ENCODE measurements at regions not wholly inside any gene's neighbourhood (a gene's known extent, or its start where the extent isn't known, plus 50 kb on each side); places are given as distances from the start of the nearest gene placed in this dataset.

GRCh38 chr13:107865643-107866031 is 349.7 kb downstream of the LIG4 start:
- FAIRE-seq (no peak), DNase-seq (ENCODE audit: low spot score) (peak; percentile 4)

- DNase-seq (ENCODE audit: low spot score) (no peak), FAIRE-seq (no peak)
These were observed 350.1 kb downstream of the LIG4 start for GRCh38 chr13:107865318-107865575.

GRCh38 chr13:107864543-107865317 is 350.6 kb downstream of the LIG4 start:
- no peak for FAIRE-seq
- peak; percentile 38 for DNase-seq (ENCODE audit: low spot score)

DNA sequence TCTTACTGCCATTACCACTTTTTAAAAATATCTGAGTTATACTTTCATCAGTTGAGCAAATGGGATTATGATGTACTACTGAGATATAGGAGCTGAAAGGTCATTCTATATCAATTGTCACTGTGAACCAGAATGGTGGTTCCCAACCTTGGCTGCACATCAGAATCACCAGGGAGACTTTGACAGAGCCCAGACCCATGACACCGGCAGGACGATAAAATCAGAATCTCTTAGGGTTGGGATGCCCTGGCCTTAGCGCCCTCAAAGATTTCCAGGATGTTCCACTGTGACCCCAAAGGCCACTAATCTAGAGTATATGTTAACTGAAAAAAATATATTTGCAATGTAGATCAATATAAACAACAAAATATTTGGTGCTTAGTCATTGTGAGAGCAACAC is 355.1 kb downstream of the LIG4 start:
- FAIRE-seq: no peak
- DNase-seq (ENCODE audit: low spot score): no peak

DNA sequence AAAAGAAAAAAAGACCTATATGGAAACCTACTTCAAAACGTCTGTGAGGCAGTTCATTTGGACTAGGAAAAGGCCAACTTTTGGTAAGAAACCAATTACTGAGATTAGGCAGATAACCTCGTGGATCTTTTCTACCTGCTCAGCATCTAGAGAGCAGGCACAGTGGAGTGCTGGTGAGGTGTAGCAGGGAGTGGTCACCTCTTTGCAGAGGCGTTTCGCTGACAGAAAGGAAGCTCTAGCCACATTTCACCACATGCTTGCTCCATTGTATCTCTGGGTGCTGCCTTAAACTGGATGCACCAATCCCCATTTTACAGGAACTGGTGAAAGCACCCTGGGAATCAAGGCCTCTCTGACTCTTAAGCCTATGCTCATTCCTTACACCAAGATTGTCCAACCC is 360.5 kb downstream of the LIG4 start:
- FAIRE-seq (no peak), DNase-seq (ENCODE audit: low spot score) (no peak)

DNA sequence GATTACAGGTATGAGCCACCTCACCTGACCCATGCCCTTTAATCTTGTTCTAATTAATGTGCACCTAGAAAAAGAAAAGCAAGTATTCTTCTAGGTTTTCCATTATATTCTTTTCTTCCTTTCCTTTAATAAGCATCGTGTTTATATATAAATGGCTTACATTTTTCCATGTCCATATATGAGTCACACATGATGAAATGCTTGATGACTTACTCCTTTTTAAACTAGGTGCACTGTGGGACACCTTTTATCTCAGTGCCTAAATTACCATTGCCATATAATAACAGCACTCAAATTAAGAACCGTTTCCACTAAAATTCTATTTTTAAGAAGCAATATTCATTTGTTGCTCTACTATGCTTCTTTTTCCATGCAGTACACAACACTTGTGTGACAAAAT is 363.3 kb downstream of the LIG4 start:
- FAIRE-seq (no peak), DNase-seq (ENCODE audit: low spot score) (no peak)

DNA sequence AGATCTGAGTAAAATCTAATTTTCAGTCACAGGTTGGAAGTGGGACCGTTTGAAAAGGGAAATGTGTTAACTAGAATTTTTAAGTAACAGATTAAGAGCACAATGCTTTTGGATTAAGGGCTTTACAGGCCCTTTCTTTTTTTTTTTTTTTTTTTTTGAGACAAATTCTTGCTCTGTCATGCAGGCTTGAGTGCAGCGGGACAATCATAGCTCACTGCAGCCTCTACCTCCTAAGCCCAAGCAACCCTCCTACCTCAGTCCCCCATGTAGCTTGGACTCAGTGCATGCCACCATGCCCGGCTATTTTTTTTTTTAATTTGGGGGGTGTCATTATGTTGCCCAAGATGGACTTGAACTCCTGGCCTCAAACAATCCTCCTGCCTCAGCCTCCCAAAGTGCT is 363.7 kb downstream of the LIG4 start:
- FAIRE-seq (no peak), DNase-seq (ENCODE audit: low spot score) (no peak)

DNA sequence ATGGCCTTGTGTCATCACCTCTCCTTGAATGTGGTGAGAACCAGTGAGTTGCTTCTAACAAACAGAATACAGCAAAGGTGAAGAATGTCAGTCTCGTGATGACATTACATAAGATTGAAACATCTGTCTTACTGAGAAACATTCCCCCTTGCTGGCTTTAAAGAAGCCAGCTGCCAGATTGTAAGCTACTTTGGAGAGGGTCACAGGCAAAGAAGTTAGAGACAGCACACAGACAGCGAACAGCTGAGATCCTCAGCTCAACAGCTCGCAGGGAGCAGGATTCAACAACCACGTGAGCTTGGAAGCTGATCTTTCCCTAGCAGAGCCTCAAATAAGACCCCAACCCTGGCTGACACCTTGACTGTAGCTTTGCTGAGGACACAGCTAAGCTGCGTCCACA is 367.9 kb downstream of the LIG4 start:
- no peak for FAIRE-seq
- DNase-seq (ENCODE audit: low spot score): no peak

DNA sequence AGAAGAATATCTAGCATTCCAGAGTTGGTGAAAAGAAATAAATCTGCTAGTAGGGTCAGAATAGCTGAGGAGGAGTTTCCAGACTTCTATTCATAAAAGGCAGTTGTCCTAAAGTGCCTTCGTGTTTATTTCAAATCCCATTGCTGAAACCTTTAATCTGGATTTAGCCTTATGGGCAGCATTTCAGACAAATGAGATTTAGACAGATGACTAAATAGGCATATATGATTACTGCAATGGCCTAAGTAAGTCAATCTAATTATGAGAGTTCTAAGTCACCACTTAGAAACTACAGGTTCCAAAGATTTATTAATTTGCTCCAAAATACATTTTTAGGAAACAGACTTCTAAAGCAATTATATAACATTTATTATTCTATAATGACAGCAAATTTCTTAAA is 368.7 kb downstream of the LIG4 start:
- FAIRE-seq (no peak), DNase-seq (ENCODE audit: low spot score) (no peak)

- DNase-seq (ENCODE audit: low spot score) (no peak), FAIRE-seq (no peak)
These were observed 369.4 kb downstream of the LIG4 start for GRCh38 chr13:107845911-107846310.

DNA sequence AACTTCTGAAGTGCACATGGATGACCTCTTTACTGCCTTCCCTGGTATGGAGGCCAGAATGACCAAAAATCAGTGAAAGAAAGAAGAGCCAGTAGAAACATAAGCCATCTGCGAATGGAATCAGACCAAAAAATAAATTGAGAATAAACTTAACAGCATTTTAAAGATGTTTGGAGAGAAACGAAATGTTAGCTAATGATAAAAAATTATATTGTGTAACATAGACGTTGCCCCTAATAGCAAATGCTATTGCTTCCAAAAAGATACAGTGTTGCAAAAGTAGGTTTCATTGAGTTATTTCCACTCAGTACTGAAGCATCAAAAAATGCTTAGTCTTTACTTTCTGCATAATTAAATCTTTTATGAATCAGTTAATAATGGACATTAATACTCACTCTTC is 371.7 kb downstream of the LIG4 start:
- DNase-seq (ENCODE audit: low spot score) (no peak), FAIRE-seq (no peak)

GRCh38 chr13:107843281-107843680 is 372.1 kb downstream of the LIG4 start:
- no peak for DNase-seq (ENCODE audit: low spot score)
- no peak for FAIRE-seq

DNA sequence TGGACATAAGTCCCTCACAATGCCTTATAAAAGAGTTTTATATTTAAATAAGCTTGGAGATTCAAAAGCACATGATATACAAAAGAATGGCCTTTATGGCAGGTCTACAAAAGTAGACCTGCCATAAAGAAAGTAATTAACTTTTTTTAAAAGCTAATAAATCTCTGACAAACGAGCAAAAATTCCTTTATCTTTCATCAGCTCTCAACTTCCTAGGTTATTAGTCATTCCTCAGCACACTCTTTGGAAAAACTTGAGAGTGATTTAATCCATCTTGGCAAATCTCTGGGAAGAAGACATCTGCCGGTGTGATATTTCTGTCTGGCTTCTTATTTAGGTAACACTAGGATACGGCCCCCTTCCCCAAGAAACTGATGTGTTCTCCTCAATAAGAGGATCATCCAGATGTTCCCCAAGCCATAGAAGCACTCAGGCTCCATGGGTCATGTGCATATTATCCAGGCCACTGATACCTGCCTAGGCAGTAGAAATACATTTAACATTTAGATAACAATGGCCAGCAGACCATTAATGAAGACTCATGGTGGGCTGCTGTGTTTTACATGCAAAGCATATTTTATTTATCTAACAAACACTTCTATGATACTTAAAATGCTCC is 372.7 kb downstream of the LIG4 start:
- FAIRE-seq (no peak), DNase-seq (ENCODE audit: low spot score) (peak; percentile 18)

GRCh38 chr13:107838588-107839161 is 376.7 kb downstream of the LIG4 start:
- FAIRE-seq: no peak
- no peak for DNase-seq (ENCODE audit: low spot score)

DNA sequence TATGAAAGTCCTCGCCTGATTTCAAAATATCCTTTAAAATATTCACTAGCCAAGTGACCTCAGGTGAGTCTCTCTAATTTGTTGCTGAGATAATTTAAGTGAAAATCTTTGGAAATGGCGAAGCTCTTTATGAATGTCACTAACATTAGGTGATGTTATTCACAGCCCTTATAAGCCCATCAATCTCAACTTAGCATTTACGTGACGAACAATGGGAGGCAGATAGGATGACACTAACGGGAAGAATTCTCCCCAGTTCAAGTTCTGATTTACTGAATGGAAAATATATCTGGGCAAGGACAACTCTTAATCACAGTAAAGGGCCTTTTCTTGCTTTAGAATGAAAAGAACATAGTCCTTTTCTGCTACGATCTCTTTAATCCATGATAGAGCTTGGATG is 378.7 kb downstream of the LIG4 start:
- DNase-seq (ENCODE audit: low spot score): no peak
- FAIRE-seq: no peak

DNA sequence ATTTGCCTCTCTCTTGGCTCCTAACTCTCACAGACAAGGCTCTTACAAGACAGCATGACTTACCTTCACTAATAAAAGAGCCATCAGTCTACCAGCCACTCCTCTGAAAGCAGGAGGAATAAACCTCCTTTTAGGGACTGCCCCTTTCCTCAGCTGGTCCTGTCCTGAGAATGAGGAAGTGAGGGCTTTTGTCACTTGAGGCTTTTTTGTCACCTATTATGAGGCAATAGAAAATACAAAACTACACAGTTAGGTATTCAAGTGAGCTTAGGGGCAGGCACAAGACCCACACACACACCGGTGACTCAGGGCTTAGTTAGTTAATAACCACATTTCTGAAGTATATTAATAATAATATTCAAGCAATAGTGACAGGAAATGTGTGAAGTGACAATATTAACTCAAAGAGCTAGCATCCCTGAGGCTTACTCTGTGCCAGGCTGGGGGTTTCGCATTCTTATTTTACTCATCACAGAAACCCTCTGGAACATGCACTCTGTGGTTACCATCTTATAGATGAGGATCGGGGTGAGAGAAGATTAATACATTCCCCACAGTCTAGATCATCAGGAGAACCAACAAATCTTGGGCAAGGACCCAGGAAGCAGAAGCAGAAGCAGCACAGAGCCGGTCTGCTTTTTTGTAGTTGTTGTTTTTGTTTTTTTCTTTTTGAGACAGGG is 379.9 kb downstream of the LIG4 start:
- no peak for FAIRE-seq
- peak; percentile 35 for DNase-seq (ENCODE audit: low spot score)

DNA sequence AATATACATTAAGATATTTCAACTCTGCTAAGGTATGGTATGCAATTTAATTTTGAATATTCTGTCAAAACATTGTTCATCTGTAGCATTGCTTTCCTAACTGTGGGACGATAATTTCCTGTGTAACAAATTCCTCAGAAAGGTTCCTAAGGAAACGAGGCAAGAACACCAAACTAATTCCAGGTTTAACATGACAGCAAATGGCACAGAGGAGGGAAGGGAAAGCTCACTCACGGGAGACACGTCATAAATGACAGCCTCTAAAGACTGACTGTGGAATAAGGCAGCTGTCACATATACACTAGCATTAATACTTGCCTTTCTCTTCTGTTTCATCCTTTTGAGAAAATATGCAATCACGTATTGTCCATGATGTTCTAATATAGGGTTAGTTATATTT is 380.6 kb downstream of the LIG4 start:
- DNase-seq (ENCODE audit: low spot score): peak; percentile 3
- FAIRE-seq: no peak

GRCh38 chr13:107834281-107834680 is 381.1 kb downstream of the LIG4 start:
- FAIRE-seq: no peak
- DNase-seq (ENCODE audit: low spot score): no peak

DNA sequence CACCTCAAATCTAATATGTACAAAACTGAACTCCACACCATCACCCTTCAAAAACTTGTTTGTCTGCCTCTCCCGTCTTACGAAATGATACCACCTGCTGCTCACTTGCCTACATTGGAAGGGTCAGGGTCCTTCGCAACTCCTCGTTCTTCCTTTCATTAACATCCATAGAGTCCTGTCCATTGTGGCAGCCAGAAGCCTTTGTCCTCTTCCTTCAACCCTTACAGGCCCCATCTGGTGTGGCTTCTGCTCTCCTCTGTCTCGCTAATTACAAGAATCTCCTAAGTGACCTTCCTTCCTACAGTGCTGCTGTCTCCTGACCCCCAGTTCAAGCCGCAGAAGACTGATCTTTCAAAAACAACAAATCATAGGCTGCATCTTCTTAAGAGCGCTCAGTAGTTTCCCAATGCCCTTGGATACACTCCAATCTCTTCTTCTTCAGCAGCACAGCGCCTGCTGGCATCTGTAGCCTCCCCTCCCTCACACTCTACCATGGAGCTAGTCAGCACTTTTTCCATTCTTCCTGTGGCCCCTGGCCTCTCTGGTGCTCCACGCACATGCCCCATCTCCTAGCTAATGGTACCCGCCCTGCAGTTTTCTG is 382.7 kb downstream of the LIG4 start:
- FAIRE-seq (no peak), DNase-seq (ENCODE audit: low spot score) (no peak)

- DNase-seq (ENCODE audit: low spot score) (no peak), FAIRE-seq (no peak)
These were observed 384.5 kb downstream of the LIG4 start for GRCh38 chr13:107830804-107831203.

GRCh38 chr13:107827840-107828549 is 387.3 kb downstream of the LIG4 start:
- DNase-seq (ENCODE audit: low spot score) (no peak), FAIRE-seq (no peak)

- FAIRE-seq (no peak), DNase-seq (ENCODE audit: low spot score) (no peak)
These were observed 390.7 kb downstream of the LIG4 start for GRCh38 chr13:107824635-107825034.
